IMR-90 (cell line): ENCODE measurements at regions not wholly inside any gene's neighbourhood (a gene's known extent, or its start where the extent isn't known, plus 50 kb on each side); places are given as distances from the start of the nearest gene placed in this dataset.

Source experiments
- ATAC-seq: fragments of 200-7000 bp; cut with Tn5 transposase; 2 replicates; pipeline ENCODE4 v1.9.1; 2020; ENCODE audit warnings: low read depth, mild to moderate bottlenecking, moderate library complexity
- BruUV-seq: library from RNA; stranded (reverse); fragments of 400-500 nt; replicated peaks from 2 replicates; lab custom pipeline; 2021; lab: Mats Ljungman, UMichigan
- CTCF ChIA-PET: fragments of 300-600 bp; formaldehyde crosslinking; extraction: SDS; loops from one replicate; lab custom pipeline; 2021; ENCODE audit warnings: antibody characterized with exemption; lab: Yijun Ruan, JAX
- POLR2A ChIA-PET: fragments of 300-600 bp; sonication (Branson Sonifier 250); formaldehyde crosslinking; loops from one replicate; lab custom pipeline; 2022; ENCODE audit warnings: antibody characterized with exemption; ENCODE audit not compliant: unreplicated experiment; lab: Charles Lee
- DNase-seq: peaks from one replicate; pipeline ENCODE4 v3.0.0; 2013
- H2AFZ ChIP-seq: replicated peaks from 2 replicates; pipeline ENCODE3; 2013; ENCODE audit warnings: low read length, mild to moderate bottlenecking; ENCODE audit not compliant: poor library complexity
- H2AK5ac ChIP-seq: 2 replicates; pipeline ENCODE4 v1.6.1; 2013; ENCODE audit warnings: low read depth, low read length, inconsistent platforms
- H2AK9ac ChIP-seq: replicated peaks from 2 replicates; pipeline ENCODE3; 2013; ENCODE audit warnings: mild to moderate bottlenecking, low read depth, low read length, moderate library complexity; ENCODE audit not compliant: poor library complexity
- H2BK120ac ChIP-seq: 2 replicates; pipeline ENCODE4 v1.6.1; 2013; ENCODE audit warnings: low read depth, low read length, inconsistent platforms
- H2BK15ac ChIP-seq: 3 replicates; pipeline ENCODE4 v1.6.1; 2013; ENCODE audit warnings: low read depth, low read length, inconsistent platforms
- H2BK20ac ChIP-seq: 2 replicates; pipeline ENCODE4 v1.6.1; 2013; ENCODE audit warnings: low read depth, mild to moderate bottlenecking, inconsistent platforms, low read length, moderate library complexity
- H2BK5ac ChIP-seq: 2 replicates; pipeline ENCODE4 v1.6.1; 2013; ENCODE audit warnings: mild to moderate bottlenecking, low read depth, low read length, inconsistent platforms; ENCODE audit not compliant: poor library complexity, severe bottlenecking
- H3K14ac ChIP-seq: replicated peaks from 2 replicates; pipeline ENCODE4 v1.6.1; 2013; ENCODE audit warnings: low read depth, low read length, inconsistent platforms
- H3K18ac ChIP-seq: 2 replicates; pipeline ENCODE4 v1.6.1; 2013; ENCODE audit warnings: low read depth, low read length, control low read depth
- H3K23ac ChIP-seq: 2 replicates; pipeline ENCODE4 v1.6.1; 2013; ENCODE audit warnings: low read depth, low read length, inconsistent platforms
- H3K27ac ChIP-seq: 2 replicates; pipeline ENCODE4 v1.5.1; 2013; ENCODE audit warnings: mild to moderate bottlenecking, control low read depth, low read length; ENCODE audit not compliant: insufficient read depth
- H3K27me3 ChIP-seq: 2 replicates; pipeline ENCODE4 v1.6.1; 2013; ENCODE audit warnings: low read length; ENCODE audit not compliant: control insufficient read depth, insufficient read depth
- H3K36me3 ChIP-seq: 2 replicates; pipeline ENCODE4 v1.6.1; 2013; ENCODE audit warnings: low read length, mixed read lengths; ENCODE audit not compliant: control insufficient read depth, insufficient read depth
- H3K4ac ChIP-seq: 2 replicates; pipeline ENCODE4 v1.6.1; 2013; ENCODE audit warnings: low read depth, low read length, inconsistent platforms
- H3K4me1 ChIP-seq: 2 replicates; pipeline ENCODE4 v1.6.1; 2013; ENCODE audit warnings: low read length, mixed read lengths; ENCODE audit not compliant: control insufficient read depth, insufficient read depth
- H3K4me2 ChIP-seq: 2 replicates; pipeline ENCODE4 v1.6.1; 2013; ENCODE audit warnings: low read depth, mild to moderate bottlenecking, control low read depth, low read length, moderate library complexity
- H3K4me3 ChIP-seq: 2 replicates; pipeline ENCODE4 v1.5.1; 2013; ENCODE audit warnings: low read depth, mild to moderate bottlenecking, control low read depth, low read length, moderate library complexity; ENCODE audit not compliant: insufficient read depth
- H3K56ac ChIP-seq: 2 replicates; pipeline ENCODE4 v1.6.1; 2013; ENCODE audit warnings: low read length, inconsistent platforms; ENCODE audit not compliant: insufficient read depth; ENCODE audit errors: extremely low read depth
- H3K79me1 ChIP-seq, 2 experiments: 2 replicates each; pipeline ENCODE4 v1.6.1; 2013; ENCODE audit warnings: low read length in 2 of 2, inconsistent platforms in 1 of 2, low read depth in 1 of 2
- H3K9ac ChIP-seq: 2 replicates; pipeline ENCODE4 v1.6.1; 2013; ENCODE audit warnings: low read depth, low read length, control low read depth
- H3K9me1 ChIP-seq: 2 replicates; pipeline ENCODE4 v1.6.1; 2013; ENCODE audit warnings: low read length, inconsistent platforms; ENCODE audit not compliant: insufficient read depth
- H3K9me3 ChIP-seq: 2 replicates; pipeline ENCODE4 v1.6.1; 2013; ENCODE audit warnings: low read length; ENCODE audit not compliant: control insufficient read depth, insufficient read depth
- H4K20me1 ChIP-seq: 2 replicates; pipeline ENCODE4 v1.6.1; 2013; ENCODE audit warnings: low read length, inconsistent platforms; ENCODE audit not compliant: insufficient read depth
- H4K5ac ChIP-seq: 2 replicates; pipeline ENCODE4 v1.6.1; 2013; ENCODE audit warnings: mild to moderate bottlenecking, low read depth, low read length, control low read depth
- H4K8ac ChIP-seq, 2 experiments: 2 replicates each; pipeline ENCODE4 v1.6.1; 2013; ENCODE audit warnings: low read depth in 2 of 2, low read length in 2 of 2, control low read depth in 1 of 2, inconsistent platforms in 1 of 2
- H4K91ac ChIP-seq: 2 replicates; pipeline ENCODE4 v1.6.1; 2013; ENCODE audit warnings: low read depth, low read length, inconsistent platforms; ENCODE audit not compliant: insufficient read depth
- MAFK ChIP-seq: IDR thresholded peaks from 2 replicates; pipeline ENCODE4 v1.6.1; 2012; ENCODE audit warnings: low read depth, low read length, improper control_type of control experiment
- MXI1 ChIP-seq: IDR thresholded peaks from 2 replicates; pipeline ENCODE4 v1.6.1; 2012; ENCODE audit warnings: low read depth, mild to moderate bottlenecking, low read length, moderate library complexity, borderline replicate concordance
- WGBS, 2 experiments: methylation state at CpG; one replicate each; pipeline versions ENCODE4 v1.1.5 to v1.1.7; 2013; ENCODE audit warnings: missing lambda C conversion rate in 2 of 2; ENCODE audit not compliant: insufficient read length in 1 of 2; ENCODE audit errors: extremely low coverage in 2 of 2; 5-methylcytosine and 5-hydroxymethylcytosine counted together
- dilution Hi-C: fragments of 300-500 bp; cut with HindIII; formaldehyde crosslinking; loops from one replicate; pipeline ENCODE4 v1.14.3; 2018; ENCODE audit warnings: low sequenced_read_pairs; ENCODE audit not compliant: unreplicated experiment
- in situ Hi-C: fragments of 300-500 bp; cut with MboI; formaldehyde crosslinking; loops from 3 replicates; pipeline ENCODE4 v1.14.3; 2019; ENCODE audit warnings: low sequenced_read_pairs, inconsistent platforms, mixed read lengths
- intact Hi-C: fragments of 100-400 bp; cut with micrococcal nuclease; formaldehyde crosslinking; loops from 2 replicates; pipeline ENCODE4 v1.10.0; 2022
- TF ChIP-seq, protein P1 (sequence below): conservative IDR thresholded peaks from 2 replicates; pipeline ENCODE4 v1.5.1; 2012; ENCODE audit warnings: mild to moderate bottlenecking, low read depth, low read length, improper control_type of control experiment

DNA sequence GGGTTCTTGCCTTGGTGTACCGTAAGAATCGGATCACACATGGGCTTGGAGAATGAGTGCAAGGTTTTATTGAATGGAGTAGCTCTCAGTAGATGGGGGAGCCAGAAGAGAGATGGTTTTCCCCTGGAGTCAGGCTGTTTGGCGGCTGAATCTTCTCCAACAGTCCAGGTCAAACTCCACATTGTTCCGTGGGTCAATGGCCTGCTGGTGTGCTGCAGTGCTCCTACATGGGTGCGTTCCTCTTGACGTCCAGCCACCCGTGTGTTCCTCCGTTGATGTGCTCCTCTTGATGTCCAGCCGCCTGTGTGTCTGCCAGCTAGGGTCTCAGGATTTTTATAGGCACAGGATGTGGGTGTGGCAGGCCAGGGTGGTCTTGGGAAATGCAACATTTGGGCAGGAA is 69.3 kb upstream of the AGBL1 start:
- no peak overlapping the region for H4K5ac ChIP-seq
- no peak for DNase-seq
- no peaks in the 10 kb centered on the region for H3K79me1 ChIP-seq
- H3K18ac ChIP-seq, result no peak overlapping the region
- no peaks in the 10 kb centered on the region for H3K4me1 ChIP-seq
- no peak for ATAC-seq
- ChIA-PET CTCF (no interaction called here), POLR2A (no interaction called here)
- no peaks in the 10 kb centered on the region for H3K27me3 ChIP-seq
- H3K14ac ChIP-seq, result no peak overlapping the region
- no peak overlapping the region for H2AFZ ChIP-seq
- in situ Hi-C loops (no loop called here), dilution Hi-C loops (no loop called here), intact Hi-C loops (no loop called here)
- no peak overlapping the region for H3K9ac ChIP-seq
- no peak overlapping the region for H2BK15ac ChIP-seq
- no peak overlapping the region for H3K27ac ChIP-seq
- peaks cover 22% of the 10 kb centered on the region for H3K9me3 ChIP-seq
- H2BK5ac ChIP-seq, result no peak overlapping the region
- H4K91ac ChIP-seq, result no peak overlapping the region
- TF ChIP-seq, protein P1, sequence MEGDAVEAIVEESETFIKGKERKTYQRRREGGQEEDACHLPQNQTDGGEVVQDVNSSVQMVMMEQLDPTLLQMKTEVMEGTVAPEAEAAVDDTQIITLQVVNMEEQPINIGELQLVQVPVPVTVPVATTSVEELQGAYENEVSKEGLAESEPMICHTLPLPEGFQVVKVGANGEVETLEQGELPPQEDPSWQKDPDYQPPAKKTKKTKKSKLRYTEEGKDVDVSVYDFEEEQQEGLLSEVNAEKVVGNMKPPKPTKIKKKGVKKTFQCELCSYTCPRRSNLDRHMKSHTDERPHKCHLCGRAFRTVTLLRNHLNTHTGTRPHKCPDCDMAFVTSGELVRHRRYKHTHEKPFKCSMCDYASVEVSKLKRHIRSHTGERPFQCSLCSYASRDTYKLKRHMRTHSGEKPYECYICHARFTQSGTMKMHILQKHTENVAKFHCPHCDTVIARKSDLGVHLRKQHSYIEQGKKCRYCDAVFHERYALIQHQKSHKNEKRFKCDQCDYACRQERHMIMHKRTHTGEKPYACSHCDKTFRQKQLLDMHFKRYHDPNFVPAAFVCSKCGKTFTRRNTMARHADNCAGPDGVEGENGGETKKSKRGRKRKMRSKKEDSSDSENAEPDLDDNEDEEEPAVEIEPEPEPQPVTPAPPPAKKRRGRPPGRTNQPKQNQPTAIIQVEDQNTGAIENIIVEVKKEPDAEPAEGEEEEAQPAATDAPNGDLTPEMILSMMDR, result no peak
- TF ChIP-seq MAFK (no peak), MXI1 (no peak)
- H3K4ac ChIP-seq, result no peak overlapping the region
- BruUV-seq, result no TSS peak
- H3K4me3 ChIP-seq, result no peak overlapping the region
- H2AK9ac ChIP-seq, result no peak overlapping the region
- H2BK20ac ChIP-seq, result no peak overlapping the region
- no peaks in the 10 kb centered on the region for H4K20me1 ChIP-seq
- no peak overlapping the region for H2BK120ac ChIP-seq
- H3K4me2 ChIP-seq, result no peak overlapping the region
- H4K8ac ChIP-seq, result no peak overlapping the region
- H3K9me1 ChIP-seq, result no peaks in the 10 kb centered on the region
- H2AK5ac ChIP-seq, result no peak overlapping the region
- H3K23ac ChIP-seq, result no peak overlapping the region
- no peaks in the 10 kb centered on the region for H3K36me3 ChIP-seq
- 67% methylated on average over 3 of the region's 9 CpGs; no CpG with 5 or more reads in 1 of the 2 experiments for WGBS, 2 experiments
- no peak overlapping the region for H3K56ac ChIP-seq
